Suprapubic skin (tissue), 4 donors: ENCODE measurements at regions not wholly inside any gene's neighbourhood (a gene's known extent, or its start where the extent isn't known, plus 50 kb on each side); places are given as distances from the start of the nearest gene placed in this dataset.

Experiments
- EP300 ChIP-seq: sonication (generic); formaldehyde crosslinking; IDR thresholded peaks from one replicate; pipeline ENCODE4 v1.6.1; 2017; ENCODE audit warnings: antibody characterized with exemption
- POLR2A ChIP-seq, 2 donors: fragments of 450-650 bp; IDR thresholded peaks; one replicate each; pipeline ENCODE4 v1.6.1; 2017; ENCODE audit warnings: antibody characterized with exemption in 2 of 2, mild to moderate bottlenecking in 2 of 2, moderate library complexity in 2 of 2
- POLR2AphosphoS5 ChIP-seq, 3 donors: sonication (generic); formaldehyde crosslinking; IDR thresholded peaks; one replicate each; pipeline ENCODE4 v1.6.1; 2017; ENCODE audit warnings: antibody characterized with exemption in 3 of 3
- TF ChIP-seq, protein P1 (sequence below), 2 donors: fragments of 200-600 bp in 1 of 2; fragments of 450-650 bp in 1 of 2; sonication (generic) in 1 of 2; IDR thresholded peaks; one replicate each; pipeline ENCODE4 v1.5.1; 2016 to 2019; ENCODE audit warnings: antibody characterized with exemption in 2 of 2, mild to moderate bottlenecking in 1 of 2, moderate library complexity in 1 of 2

DNA sequence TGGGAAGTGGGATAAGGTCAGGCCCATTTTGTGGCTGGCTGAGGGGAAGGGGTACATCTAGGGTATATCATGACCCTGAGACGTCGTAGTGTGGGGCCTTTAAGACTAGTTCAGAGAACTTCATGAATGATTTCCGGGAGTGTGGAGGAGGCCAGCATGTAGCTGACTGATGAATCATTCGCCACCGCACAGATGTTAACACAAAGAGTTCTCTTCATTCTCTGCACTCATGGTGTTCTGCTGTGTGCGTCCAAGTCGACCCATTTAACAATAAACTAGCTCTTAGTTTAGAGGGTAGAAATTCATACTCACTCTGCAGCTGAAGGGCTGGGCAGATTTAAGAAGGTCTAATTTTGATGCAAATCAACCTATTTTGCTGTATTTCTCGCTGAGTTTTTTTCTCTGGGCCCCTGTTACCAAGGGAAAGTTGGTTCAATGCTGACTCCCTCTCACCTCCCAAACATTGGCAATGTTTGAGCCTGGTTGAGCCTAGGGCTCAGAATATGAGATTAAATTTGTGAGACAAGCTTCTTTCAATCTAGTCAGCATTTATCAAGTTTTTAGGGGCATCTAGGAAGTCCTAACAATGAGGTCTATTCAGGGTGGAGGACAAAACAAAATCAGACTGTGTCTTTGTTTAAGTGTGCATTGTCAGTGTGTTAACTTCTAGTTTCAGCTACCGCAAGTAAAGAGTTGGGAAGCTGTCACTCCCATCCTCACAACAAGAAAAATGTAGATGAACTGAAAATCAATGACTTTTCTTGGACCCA lies 106.8 kb upstream of the CBLN4 start:
- TF ChIP-seq, protein P1, sequence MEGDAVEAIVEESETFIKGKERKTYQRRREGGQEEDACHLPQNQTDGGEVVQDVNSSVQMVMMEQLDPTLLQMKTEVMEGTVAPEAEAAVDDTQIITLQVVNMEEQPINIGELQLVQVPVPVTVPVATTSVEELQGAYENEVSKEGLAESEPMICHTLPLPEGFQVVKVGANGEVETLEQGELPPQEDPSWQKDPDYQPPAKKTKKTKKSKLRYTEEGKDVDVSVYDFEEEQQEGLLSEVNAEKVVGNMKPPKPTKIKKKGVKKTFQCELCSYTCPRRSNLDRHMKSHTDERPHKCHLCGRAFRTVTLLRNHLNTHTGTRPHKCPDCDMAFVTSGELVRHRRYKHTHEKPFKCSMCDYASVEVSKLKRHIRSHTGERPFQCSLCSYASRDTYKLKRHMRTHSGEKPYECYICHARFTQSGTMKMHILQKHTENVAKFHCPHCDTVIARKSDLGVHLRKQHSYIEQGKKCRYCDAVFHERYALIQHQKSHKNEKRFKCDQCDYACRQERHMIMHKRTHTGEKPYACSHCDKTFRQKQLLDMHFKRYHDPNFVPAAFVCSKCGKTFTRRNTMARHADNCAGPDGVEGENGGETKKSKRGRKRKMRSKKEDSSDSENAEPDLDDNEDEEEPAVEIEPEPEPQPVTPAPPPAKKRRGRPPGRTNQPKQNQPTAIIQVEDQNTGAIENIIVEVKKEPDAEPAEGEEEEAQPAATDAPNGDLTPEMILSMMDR (IDR thresholded peaks at IDR 0.05), result no peak
- no peak for TF ChIP-seq POLR2A (IDR thresholded peaks at IDR 0.05)
- TF ChIP-seq EP300, result no peak
- no peak for TF ChIP-seq POLR2AphosphoS5 (IDR thresholded peaks at IDR 0.05)
